ENCODE measurements at regions not wholly inside any gene's neighbourhood (a gene's known extent, or its start where the extent isn't known, plus 50 kb on each side); places are given as distances from the start of the nearest gene placed in this dataset. TPM values are rescaled to one million over a fixed set of nuclear protein-coding genes. Genes with fewer than 3 reads are reported as not detected.

DNA sequence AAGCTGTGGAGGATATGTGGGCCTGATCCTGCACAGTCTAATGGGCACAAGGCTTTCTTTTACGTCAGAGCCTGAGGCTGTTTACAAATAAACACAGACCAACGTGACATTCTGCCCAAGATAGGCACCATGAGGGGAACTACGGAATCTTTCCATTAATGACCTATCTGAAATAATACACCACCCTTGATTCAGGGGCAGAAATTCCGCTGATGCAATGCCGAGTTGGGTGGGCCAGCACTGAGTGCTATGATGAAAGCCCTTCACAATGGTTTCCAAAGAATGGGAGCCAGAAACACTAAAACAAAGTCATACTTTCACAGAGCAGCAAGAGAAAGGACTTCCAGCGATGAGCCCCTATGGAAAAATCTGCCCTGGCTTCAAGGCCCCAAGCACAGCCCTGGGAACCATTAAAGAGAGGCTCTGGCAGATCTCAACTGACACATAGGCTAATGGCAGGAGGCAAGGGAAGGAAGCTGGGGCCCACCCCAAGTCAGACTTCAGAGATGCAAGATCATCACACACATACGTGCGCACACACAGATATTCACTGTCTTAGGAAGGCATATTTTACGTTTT is 72.2 kb upstream of the DLX6 start:
- no peak overlapping the region for H3K4me3 ChIP-seq (ENCODE audit: low read depth, low read length)
- DNase-seq (ENCODE audit: low read depth) = no peak
- TF ChIP-seq, protein P1, sequence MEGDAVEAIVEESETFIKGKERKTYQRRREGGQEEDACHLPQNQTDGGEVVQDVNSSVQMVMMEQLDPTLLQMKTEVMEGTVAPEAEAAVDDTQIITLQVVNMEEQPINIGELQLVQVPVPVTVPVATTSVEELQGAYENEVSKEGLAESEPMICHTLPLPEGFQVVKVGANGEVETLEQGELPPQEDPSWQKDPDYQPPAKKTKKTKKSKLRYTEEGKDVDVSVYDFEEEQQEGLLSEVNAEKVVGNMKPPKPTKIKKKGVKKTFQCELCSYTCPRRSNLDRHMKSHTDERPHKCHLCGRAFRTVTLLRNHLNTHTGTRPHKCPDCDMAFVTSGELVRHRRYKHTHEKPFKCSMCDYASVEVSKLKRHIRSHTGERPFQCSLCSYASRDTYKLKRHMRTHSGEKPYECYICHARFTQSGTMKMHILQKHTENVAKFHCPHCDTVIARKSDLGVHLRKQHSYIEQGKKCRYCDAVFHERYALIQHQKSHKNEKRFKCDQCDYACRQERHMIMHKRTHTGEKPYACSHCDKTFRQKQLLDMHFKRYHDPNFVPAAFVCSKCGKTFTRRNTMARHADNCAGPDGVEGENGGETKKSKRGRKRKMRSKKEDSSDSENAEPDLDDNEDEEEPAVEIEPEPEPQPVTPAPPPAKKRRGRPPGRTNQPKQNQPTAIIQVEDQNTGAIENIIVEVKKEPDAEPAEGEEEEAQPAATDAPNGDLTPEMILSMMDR (IDR thresholded peaks at IDR 0.05; ENCODE audit: insufficient read depth, low read depth, low read length) = no peak

- DNase-seq (ENCODE audit: low read depth) = no peak
- no peak overlapping the region for H3K4me3 ChIP-seq (ENCODE audit: low read depth, low read length)
- TF ChIP-seq, protein P1 (IDR thresholded peaks at IDR 0.05; ENCODE audit: insufficient read depth, low read depth, low read length) = no peak
These were observed 68.7 kb upstream of the DLX6 start for GRCh38 chr7:96936621-96937020.

DNA sequence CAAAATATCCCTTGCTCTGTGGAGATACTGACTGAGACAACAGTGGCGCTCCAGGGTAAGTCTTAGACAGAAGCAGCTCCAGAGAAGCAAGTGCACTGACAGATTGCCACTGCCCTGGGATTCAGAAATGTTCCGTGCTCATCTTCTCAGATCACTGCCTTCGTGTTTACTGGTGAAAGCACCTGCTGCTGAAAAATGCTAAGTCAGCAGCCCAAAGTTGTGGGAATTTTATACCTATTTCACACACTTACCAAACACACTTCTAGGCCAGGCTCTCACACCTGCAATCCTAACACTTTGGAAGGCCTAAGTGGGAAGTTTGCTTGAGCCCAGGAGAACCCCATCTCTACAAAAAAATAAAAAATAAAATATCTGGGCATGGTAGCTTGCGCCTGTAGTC is 63.2 kb upstream of the DLX6 start:
- TF ChIP-seq, protein P1 (IDR thresholded peaks at IDR 0.05; ENCODE audit: insufficient read depth, low read depth, low read length) = no peak
- no peak for DNase-seq (ENCODE audit: low read depth)
- no peak overlapping the region for H3K4me3 ChIP-seq (ENCODE audit: low read depth, low read length)

DNA sequence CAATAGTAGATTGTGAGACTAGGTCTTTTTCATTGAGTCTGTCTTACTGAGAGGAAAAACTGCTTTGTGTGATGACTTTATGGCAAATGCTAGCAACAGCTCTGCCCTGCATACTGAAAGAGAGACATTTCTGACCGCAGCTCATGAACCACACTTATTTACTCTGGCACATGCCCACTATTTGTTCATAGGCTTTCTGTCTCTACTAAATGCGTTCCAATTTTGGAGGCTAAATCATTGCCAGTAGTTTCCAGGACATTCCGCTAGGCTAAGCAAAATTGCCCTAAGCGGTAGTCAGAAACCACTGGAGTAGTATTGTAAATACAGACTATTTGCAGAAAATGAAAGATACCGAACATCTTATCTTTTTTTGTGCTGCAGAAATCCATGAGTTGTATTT is 55.6 kb upstream of the DLX6 start:
- peak; percentile 13 for DNase-seq (ENCODE audit: low read depth)

GRCh38 chr7:96952974-96953391 is 52.4 kb upstream of the DLX6 start:
- no peak overlapping the region for H3K4me3 ChIP-seq (ENCODE audit: low read depth, low read length)
- peak; percentile 11 for DNase-seq (ENCODE audit: low read depth)
- TF ChIP-seq, protein P1 (IDR thresholded peaks at IDR 0.05; ENCODE audit: insufficient read depth, low read depth, low read length) = no peak

More for the DNA sequence above, 55.6 kb upstream of the DLX6 start:
- TF ChIP-seq, protein P1 (IDR thresholded peaks at IDR 0.05; ENCODE audit: insufficient read depth, low read depth, low read length) = no peak
- H3K4me3 ChIP-seq (ENCODE audit: low read depth, low read length) = no peak overlapping the region

- no peak for DNase-seq (ENCODE audit: low read depth)
- H3K4me3 ChIP-seq (ENCODE audit: low read depth, low read length) = no peak overlapping the region
- TF ChIP-seq, protein P1 (IDR thresholded peaks at IDR 0.05; ENCODE audit: insufficient read depth, low read depth, low read length) = no peak
These were observed 51.5 kb upstream of the DLX6 start for GRCh38 chr7:96953676-96954513.

Small RNA genes in the stretch of these regions (small RNA-seq; reads per million reads assigned to genes)
- not detected for gene RN7SL252P

All from fibroblast of villous mesenchyme (primary cell).